GM11168 (cell line): ENCODE measurements at regions not wholly inside any gene's neighbourhood (a gene's known extent, or its start where the extent isn't known, plus 50 kb on each side); places are given as distances from the start of the nearest gene placed in this dataset.
"Not testable (repeated sequence)": the region's sequence is repeated elsewhere in the genome, so short reads cannot be mapped to it uniquely, and the experiment has no call there.

ENCODE experiments used
- in situ Hi-C: fragments of 300-500 bp; cut with MboI; formaldehyde crosslinking; loops from one replicate; pipeline ENCODE4 v1.12.0; 2022; ENCODE audit warnings: low sequenced_read_pairs; ENCODE audit not compliant: unreplicated experiment

GRCh38 chr4:27442146-27442545 is 581.5 kb downstream of the STIM2 start:
- in situ Hi-C loops = no loop called here

DNA sequence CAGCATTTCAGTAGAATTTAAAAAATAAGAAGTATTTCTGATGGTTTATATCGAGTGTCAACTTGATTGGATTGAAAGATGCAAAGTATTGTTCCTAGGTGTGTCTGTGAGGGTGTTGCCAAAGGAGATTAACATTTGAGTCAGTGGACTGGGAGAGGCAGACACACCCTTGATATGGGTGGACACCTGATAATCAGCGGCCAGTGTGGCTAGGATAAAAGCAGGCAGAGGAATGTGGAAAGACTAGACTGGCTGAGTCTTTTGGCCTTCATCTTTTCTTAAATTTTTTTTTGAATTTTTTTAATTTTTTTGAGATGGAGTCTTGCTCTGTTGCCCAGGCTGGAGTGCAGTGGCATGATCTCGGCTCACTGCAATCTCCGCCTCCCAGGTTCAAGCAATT is 582.0 kb downstream of the STIM2 start:
- in situ Hi-C loops = not testable (repeated sequence)

DNA sequence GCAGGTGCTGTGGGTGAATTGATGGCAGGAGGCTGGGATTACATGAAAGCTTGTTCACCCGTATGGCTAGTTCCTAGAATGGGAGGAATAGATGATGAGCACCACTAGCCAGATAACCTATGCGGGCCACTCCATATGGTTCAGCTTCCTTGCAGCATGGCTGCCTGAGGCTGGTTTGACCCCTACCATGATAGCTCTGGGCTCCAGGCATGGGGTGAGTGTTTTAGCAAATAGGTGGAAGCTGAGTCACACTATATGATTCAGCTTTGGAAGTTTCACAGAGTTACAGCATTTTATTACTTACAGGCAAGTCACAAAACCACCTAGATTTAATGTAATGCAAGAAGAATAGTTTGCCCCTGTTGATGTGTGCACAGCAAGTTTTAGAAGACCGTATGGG is 603.2 kb downstream of the STIM2 start:
- in situ Hi-C loops = no loop called here

DNA sequence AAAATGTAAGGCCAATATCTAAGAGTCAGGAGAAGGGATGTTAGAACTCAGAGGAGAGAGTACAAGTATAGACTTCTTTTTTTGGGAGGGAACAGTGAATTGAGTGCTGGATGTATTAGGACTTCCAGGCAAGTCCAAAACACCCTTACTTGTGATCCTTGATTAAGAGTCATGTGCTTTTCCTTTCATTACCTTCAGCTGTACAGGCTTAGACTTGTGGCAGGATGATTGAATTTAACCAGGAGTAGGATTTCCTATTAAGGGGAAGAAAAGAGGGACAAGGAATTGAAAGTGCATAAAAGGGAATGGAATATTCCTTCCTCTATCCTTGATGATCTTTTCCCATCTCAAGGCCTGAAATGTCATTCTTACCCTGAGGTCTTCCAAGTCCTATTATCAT is 606.7 kb downstream of the STIM2 start:
- in situ Hi-C loops = no loop called here

DNA sequence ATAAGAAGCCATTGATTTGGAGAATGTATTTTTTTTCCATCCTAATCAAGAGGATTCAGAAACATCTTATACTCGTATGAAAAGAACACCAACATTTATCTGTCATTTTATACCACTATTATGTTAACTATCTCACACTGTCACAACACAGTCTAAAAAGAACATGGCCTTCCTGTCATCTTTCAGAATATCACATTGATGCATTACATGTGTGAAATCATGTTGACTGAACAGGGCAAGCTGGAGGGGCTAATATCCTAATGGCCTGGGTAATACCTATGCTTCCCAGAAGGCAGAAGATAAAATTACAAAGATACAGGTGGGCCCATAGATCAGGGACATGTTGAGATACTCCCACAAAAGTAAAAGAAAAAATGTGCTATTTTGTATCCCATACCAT is 611.7 kb downstream of the STIM2 start:
- in situ Hi-C loops = no loop called here

- in situ Hi-C loops = no loop called here
These were observed 614.0 kb downstream of the STIM2 start for GRCh38 chr4:27474691-27475090.

- in situ Hi-C loops = no loop called here
These were observed 623.6 kb downstream of the STIM2 start for GRCh38 chr4:27484216-27484615.

DNA sequence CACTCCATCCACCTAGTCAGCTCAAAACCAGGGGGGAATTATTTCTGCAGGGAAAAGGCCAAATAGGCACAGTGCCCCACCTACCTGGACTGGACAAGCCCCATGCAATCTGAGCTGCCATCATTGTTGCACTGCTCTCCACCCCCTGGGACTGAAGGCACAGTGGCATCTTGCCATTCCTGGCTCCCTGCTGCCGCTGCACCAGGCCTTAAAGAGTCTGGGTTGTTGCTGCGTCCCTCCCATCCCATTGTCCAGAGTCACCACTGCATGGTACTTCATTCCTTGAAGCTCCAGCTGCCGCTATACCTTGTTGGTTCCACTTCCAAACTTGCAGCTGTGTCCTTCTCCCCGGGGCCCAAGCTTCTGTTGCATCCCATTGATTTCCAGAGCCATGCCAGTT is 629.7 kb downstream of the STIM2 start:
- in situ Hi-C loops = no loop called here

DNA sequence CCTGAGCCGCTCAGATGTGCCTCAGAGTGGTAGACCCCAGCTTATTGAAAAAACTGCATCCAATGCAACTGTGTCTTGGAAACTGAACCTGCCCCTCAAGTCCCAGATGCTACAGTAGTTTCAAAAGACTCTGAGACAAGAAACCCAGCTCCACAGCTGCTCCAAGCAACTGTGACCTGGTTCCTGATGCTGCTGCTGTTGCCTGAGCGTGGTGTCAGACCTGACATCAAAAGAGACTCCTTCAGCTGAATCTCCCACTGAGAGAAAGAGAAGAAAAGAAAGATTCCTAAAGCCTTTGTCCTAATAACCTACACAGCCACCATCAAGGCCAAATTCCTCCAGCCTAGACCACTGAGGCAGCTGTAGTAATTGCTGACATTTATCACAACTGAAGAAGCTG is 630.1 kb downstream of the STIM2 start:
- in situ Hi-C loops = no loop called here

DNA sequence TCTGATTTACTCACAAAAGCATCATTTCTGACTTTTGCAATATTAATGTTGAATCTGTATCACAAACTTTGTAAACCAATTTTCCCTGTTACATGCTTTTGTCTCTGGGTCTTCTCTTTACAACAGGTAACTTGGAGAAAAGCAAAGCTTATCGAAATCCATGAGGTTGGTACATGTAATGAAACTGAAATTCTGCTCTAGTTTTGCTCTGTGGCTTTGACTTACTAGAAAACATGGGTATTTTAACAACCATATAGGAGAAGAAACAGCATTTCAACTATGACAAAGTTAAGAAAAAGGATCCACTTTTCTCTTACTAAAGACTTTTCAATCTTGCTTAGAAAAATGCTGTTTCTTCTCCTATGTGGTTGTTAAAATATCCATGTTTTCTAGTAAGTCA is 645.8 kb downstream of the STIM2 start:
- in situ Hi-C loops = no loop called here

- in situ Hi-C loops = no loop called here
These were observed 654.1 kb downstream of the STIM2 start for GRCh38 chr4:27514711-27515110.

DNA sequence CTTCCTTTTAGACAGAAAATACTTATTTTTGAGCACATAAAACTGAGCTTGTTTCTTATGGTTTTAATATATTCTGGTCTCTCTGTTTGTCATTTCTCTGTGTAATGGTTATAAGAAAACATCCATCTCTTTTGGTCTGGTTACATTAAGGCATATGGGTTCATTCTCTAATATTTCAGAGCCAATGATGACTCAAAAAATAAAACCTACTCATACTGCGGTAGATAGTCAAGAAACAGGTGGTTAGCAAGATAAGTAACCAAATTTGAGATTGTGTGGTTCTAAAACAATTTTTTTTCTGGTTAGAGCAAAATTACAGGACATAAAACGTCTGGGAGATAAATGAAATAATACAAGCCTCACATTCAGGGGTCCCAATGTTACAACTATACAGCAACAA is 654.5 kb downstream of the STIM2 start:
- in situ Hi-C loops = no loop called here

- in situ Hi-C loops = no loop called here
These were observed 658.2 kb downstream of the STIM2 start for GRCh38 chr4:27518876-27519275.

DNA sequence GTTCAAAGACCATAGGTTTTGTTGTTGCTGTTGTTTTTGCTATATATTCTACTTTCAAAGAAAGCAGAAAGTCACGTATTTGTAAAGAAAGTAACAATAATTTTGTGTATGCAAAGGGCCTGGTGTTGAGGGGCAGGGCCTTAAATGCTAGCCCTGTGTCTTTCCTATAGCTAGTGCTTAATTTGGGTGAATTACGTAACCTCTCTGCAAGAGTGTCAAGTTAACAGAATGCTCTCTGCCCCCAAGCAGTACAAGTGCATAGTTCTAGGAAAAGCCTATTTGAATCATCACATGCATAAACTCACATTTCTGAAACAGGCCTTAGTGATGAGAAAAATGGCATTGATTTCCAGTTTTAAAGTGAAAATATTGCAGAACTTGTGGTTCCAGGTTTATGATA is 663.6 kb downstream of the STIM2 start:
- in situ Hi-C loops = no loop called here

GRCh38 chr4:27534488-27534887 is 673.8 kb downstream of the STIM2 start:
- in situ Hi-C loops = no loop called here

GRCh38 chr4:27568236-27568951 is 707.8 kb downstream of the STIM2 start:
- in situ Hi-C loops = no loop called here

DNA sequence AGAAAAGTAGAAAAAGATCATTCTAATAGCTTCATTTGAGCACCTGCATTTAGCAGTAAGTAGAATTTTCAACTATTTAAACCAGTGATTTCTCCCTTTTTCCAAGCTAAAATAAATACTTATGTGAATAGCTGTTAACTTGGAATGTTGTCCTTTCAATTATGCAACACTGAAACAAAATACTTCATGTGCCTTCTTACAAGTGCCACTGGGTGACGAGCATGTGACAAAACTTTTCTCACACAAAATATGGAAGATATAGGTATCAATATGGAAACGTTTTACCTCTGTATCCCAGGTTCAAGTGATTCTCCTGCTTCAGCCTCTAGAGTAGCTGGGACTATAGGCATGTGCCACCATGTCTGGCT is 708.3 kb downstream of the STIM2 start:
- in situ Hi-C loops = no loop called here

DNA sequence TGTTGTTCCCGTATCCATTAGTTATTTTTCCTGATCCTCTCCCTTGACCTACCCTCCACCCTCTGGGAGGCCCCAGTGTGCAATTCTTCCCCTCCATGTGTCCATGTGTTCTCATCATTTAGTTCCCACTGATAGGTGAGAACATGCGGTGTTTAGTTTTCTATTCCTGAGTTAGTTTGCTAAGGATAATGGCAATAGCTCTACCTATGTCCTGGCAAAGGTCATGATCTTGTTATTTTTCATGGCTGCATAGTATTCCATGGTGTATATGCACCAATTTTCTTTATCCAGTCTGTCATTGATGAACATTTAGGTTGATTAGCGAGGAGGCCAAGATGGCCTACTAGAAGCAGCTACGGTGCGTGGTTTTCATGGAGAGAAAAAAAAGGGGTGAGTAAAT is 714.1 kb downstream of the STIM2 start:
- in situ Hi-C loops = no loop called here

- in situ Hi-C loops = no loop called here
These were observed 717.3 kb downstream of the STIM2 start for GRCh38 chr4:27577951-27578350.

GRCh38 chr4:27592738-27593137 is 732.1 kb downstream of the STIM2 start:
- in situ Hi-C loops = no loop called here

- in situ Hi-C loops = no loop called here
These were observed 734.3 kb downstream of the STIM2 start for GRCh38 chr4:27594922-27595321.

DNA sequence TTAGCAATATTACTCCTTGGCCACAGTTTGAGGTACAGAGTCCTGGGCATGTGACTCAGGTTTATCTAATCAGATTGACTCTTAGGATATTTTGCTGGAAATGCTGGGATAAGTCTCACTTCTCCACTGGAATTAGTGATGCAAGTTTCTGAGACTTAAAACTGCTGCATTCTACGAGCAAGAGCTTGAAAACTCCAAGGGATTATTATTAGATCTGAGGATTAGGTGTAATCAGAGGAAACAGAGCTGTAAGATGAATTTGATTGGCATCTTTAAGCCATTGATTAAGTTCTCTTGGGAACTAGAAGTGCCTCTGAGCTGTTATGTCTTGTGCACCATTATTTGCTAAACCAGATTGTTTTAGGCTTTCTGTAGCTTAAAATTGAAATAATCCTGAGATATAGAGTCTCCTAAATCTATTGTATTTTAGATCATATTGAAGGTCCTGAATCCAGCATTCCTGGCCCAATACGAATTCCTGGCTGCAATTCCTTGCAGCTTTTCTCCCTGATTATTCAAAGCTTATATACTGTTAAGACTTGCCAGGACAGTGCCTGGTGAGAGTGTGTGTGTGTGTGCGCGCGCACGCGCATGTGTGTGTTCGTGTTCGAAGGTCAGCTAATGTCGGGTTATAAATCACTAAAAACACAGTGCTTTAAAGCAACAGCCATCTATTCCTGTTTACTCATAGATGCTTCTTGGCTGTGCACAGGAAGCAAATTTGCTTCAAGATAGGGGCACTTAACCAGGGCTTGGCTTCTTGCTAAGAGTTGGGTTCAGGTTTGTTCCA is 735.1 kb downstream of the STIM2 start:
- in situ Hi-C loops = no loop called here
